Activated CD4-positive, alpha-beta T cell treated with anti-CD3 and anti-CD28 coated beads for 36 hours (primary cell): ENCODE measurements at regions not wholly inside any gene's neighbourhood (a gene's known extent, or its start where the extent isn't known, plus 50 kb on each side); places are given as distances from the start of the nearest gene placed in this dataset.

ENCODE experiments used
- ATAC-seq: fragments of 200-7000 bp; cut with Tn5 transposase; one replicate; pipeline ENCODE4 v1.10.0; 2021; ENCODE audit warnings: mild to moderate bottlenecking, moderate library complexity
- CTCF ChIA-PET: fragments of 350-600 bp; sonication (Branson Sonifier 250); formaldehyde crosslinking; loops from one replicate; lab custom pipeline; 2021; ENCODE audit warnings: antibody characterized with exemption; lab: Charles Lee
- POLR2A ChIA-PET: fragments of 350-600 bp; sonication (Branson Sonifier 250); formaldehyde crosslinking; loops from one replicate; lab custom pipeline; 2021; ENCODE audit warnings: antibody characterized with exemption, inconsistent platforms; lab: Charles Lee
- DNase-seq: peaks from one replicate; pipeline ENCODE4 v3.0.0-alpha.2; 2020
- H3K27ac Mint-ChIP-seq: one replicate; pipeline ENCODE4 v1.8.0; 2021; ENCODE audit warnings: mixed read lengths
- H3K27me3 Mint-ChIP-seq: one replicate; pipeline ENCODE4 v1.8.0; 2021; ENCODE audit warnings: mixed read lengths
- H3K36me3 Mint-ChIP-seq: one replicate; pipeline ENCODE4 v1.8.0; 2021; ENCODE audit warnings: low read depth, mixed read lengths
- H3K4me1 Mint-ChIP-seq: one replicate; pipeline ENCODE4 v1.8.0; 2021; ENCODE audit warnings: mixed read lengths
- H3K4me3 Mint-ChIP-seq: one replicate; pipeline ENCODE4 v1.8.0; 2021; ENCODE audit warnings: mild to moderate bottlenecking, moderate library complexity, mixed read lengths
- H3K9me3 Mint-ChIP-seq: one replicate; pipeline ENCODE4 v1.8.0; 2021; ENCODE audit warnings: low read depth, mixed read lengths
- intact Hi-C, 2 experiments: fragments of 100-400 bp; cut with DNase I in 1 of 2; cut with micrococcal nuclease in 1 of 2; formaldehyde crosslinking; loops; one replicate each; pipeline versions ENCODE4 v1.14.2 to v1.15.1; 2022 to 2024; cut with DNase I, micrococcal nuclease

- DNase-seq (no peak), ATAC-seq (no peak)
- H3K27ac Mint-ChIP-seq = no peak overlapping the region
- ChIA-PET POLR2A (no interaction called here), CTCF (no interaction called here)
- no peaks in the 10 kb centered on the region for H3K4me1 Mint-ChIP-seq
- intact Hi-C loops = loop anchor here in 1 of 2 experiments (10.0 kb wide), 1 partner anchor 124 kb away; no protein-coding TSS in a partner anchor
- no peak overlapping the region for H3K4me3 Mint-ChIP-seq
- H3K36me3 Mint-ChIP-seq = no peaks in the 10 kb centered on the region
- H3K9me3 Mint-ChIP-seq = peaks cover 16% of the 10 kb centered on the region
- H3K27me3 Mint-ChIP-seq = no peaks in the 10 kb centered on the region
Observed at GRCh38 chr16:35171106-35171505, 1711.7 kb downstream of the TP53TG3F start.

- ChIA-PET CTCF (no interaction called here), POLR2A (no interaction called here)
- ATAC-seq (no peak), DNase-seq (no peak)
- Mint-ChIP-seq H3K9me3 (peaks cover 19% of the 10 kb centered on the region), H3K27ac (no peak overlapping the region), H3K27me3 (no peaks in the 10 kb centered on the region), H3K36me3 (no peaks in the 10 kb centered on the region), H3K4me1 (no peaks in the 10 kb centered on the region), H3K4me3 (no peak overlapping the region)
- intact Hi-C loops = loop anchor here in 1 of 2 experiments (10.0 kb wide), 1 partner anchor 122 kb away; no protein-coding TSS in a partner anchor
Observed at GRCh38 chr16:35173295-35173694, 1713.9 kb downstream of the TP53TG3F start.

GRCh38 chr16:35174016-35174415 is 1714.6 kb downstream of the TP53TG3F start:
- Mint-ChIP-seq H3K27ac (no peak overlapping the region), H3K36me3 (no peaks in the 10 kb centered on the region), H3K27me3 (no peaks in the 10 kb centered on the region), H3K4me3 (no peak overlapping the region), H3K4me1 (no peaks in the 10 kb centered on the region), H3K9me3 (peaks cover 15% of the 10 kb centered on the region)
- ATAC-seq = no peak
- POLR2A ChIA-PET = no interaction called here
- intact Hi-C loops = loop anchor here in 1 of 2 experiments (10.0 kb wide), 1 partner anchor 121 kb away; no protein-coding TSS in a partner anchor
- CTCF ChIA-PET = no interaction called here
- no peak for DNase-seq

- Mint-ChIP-seq H3K27ac (no peak overlapping the region), H3K27me3 (no peaks in the 10 kb centered on the region), H3K36me3 (no peaks in the 10 kb centered on the region), H3K4me3 (no peak overlapping the region), H3K4me1 (no peaks in the 10 kb centered on the region), H3K9me3 (peaks cover 17% of the 10 kb centered on the region)
- DNase-seq (no peak), ATAC-seq (no peak)
- POLR2A ChIA-PET = no interaction called here
- intact Hi-C loops = loop anchor here in 1 of 2 experiments (5.0 to 10.0 kb wide), 2 partner anchors 118 to 254 kb away; no protein-coding TSS in a partner anchor
- CTCF ChIA-PET = no interaction called here
Observed at GRCh38 chr16:35176449-35176848, 1717.0 kb downstream of the TP53TG3F start.

- H3K4me3 Mint-ChIP-seq = no peak overlapping the region
- peaks cover 22% of the 10 kb centered on the region for H3K9me3 Mint-ChIP-seq
- no peaks in the 10 kb centered on the region for H3K4me1 Mint-ChIP-seq
- H3K27me3 Mint-ChIP-seq = no peaks in the 10 kb centered on the region
- DNase-seq (no peak), ATAC-seq (no peak)
- intact Hi-C loops = loop anchor here in 1 of 2 experiments (5.0 to 10.0 kb wide), 2 partner anchors 117 to 256 kb away; no protein-coding TSS in a partner anchor
- no peak overlapping the region for H3K27ac Mint-ChIP-seq
- CTCF ChIA-PET = no interaction called here
- no peaks in the 10 kb centered on the region for H3K36me3 Mint-ChIP-seq
- POLR2A ChIA-PET = no interaction called here
Observed at GRCh38 chr16:35177851-35178250, 1718.4 kb downstream of the TP53TG3F start.

GRCh38 chr16:35180970-35181369 is 1721.6 kb downstream of the TP53TG3F start:
- ATAC-seq (no peak), DNase-seq (no peak)
- no peak overlapping the region for H3K4me3 Mint-ChIP-seq
- POLR2A ChIA-PET = no interaction called here
- H3K27ac Mint-ChIP-seq = no peak overlapping the region
- H3K36me3 Mint-ChIP-seq = no peaks in the 10 kb centered on the region
- intact Hi-C loops = no loop called here
- no peaks in the 10 kb centered on the region for H3K4me1 Mint-ChIP-seq
- peaks cover 31% of the 10 kb centered on the region for H3K9me3 Mint-ChIP-seq
- CTCF ChIA-PET = no interaction called here
- H3K27me3 Mint-ChIP-seq = no peaks in the 10 kb centered on the region

- Mint-ChIP-seq H3K4me1 (no peaks in the 10 kb centered on the region), H3K9me3 (peaks cover 35% of the 10 kb centered on the region), H3K4me3 (no peak overlapping the region), H3K27me3 (no peaks in the 10 kb centered on the region), H3K36me3 (no peaks in the 10 kb centered on the region), H3K27ac (no peak overlapping the region)
- no peak for DNase-seq
- ChIA-PET POLR2A (no interaction called here), CTCF (no interaction called here)
- intact Hi-C loops = no loop called here
- no peak for ATAC-seq
Observed at GRCh38 chr16:35181422-35182030, 1722.1 kb downstream of the TP53TG3F start.

- DNase-seq (no peak), ATAC-seq (no peak)
- ChIA-PET POLR2A (no interaction called here), CTCF (no interaction called here)
- Mint-ChIP-seq H3K4me1 (no peaks in the 10 kb centered on the region), H3K27me3 (no peaks in the 10 kb centered on the region), H3K4me3 (no peak overlapping the region), H3K36me3 (no peaks in the 10 kb centered on the region), H3K9me3 (peaks cover 35% of the 10 kb centered on the region), H3K27ac (no peak overlapping the region)
- intact Hi-C loops = no loop called here
Observed at GRCh38 chr16:35182043-35182677, 1722.7 kb downstream of the TP53TG3F start.

GRCh38 chr16:35182943-35183550 is 1723.6 kb downstream of the TP53TG3F start:
- H3K36me3 Mint-ChIP-seq = no peaks in the 10 kb centered on the region
- intact Hi-C loops = no loop called here
- DNase-seq (no peak), ATAC-seq (no peak)
- H3K4me3 Mint-ChIP-seq = no peak overlapping the region
- H3K4me1 Mint-ChIP-seq = no peaks in the 10 kb centered on the region
- ChIA-PET CTCF (no interaction called here), POLR2A (no interaction called here)
- H3K9me3 Mint-ChIP-seq = peaks cover 31% of the 10 kb centered on the region
- no peak overlapping the region for H3K27ac Mint-ChIP-seq
- no peaks in the 10 kb centered on the region for H3K27me3 Mint-ChIP-seq

GRCh38 chr16:35184356-35184870 is 1725.0 kb downstream of the TP53TG3F start:
- ChIA-PET POLR2A (no interaction called here), CTCF (no interaction called here)
- DNase-seq = no peak
- intact Hi-C loops = no loop called here
- Mint-ChIP-seq H3K4me3 (no peak overlapping the region), H3K27ac (no peak overlapping the region), H3K4me1 (no peaks in the 10 kb centered on the region), H3K36me3 (no peaks in the 10 kb centered on the region), H3K27me3 (no peaks in the 10 kb centered on the region), H3K9me3 (peaks cover 31% of the 10 kb centered on the region)
- no peak for ATAC-seq

GRCh38 chr16:35185366-35186044 is 1726.1 kb downstream of the TP53TG3F start:
- Mint-ChIP-seq H3K4me1 (no peaks in the 10 kb centered on the region), H3K27me3 (no peaks in the 10 kb centered on the region), H3K9me3 (peaks cover 27% of the 10 kb centered on the region), H3K36me3 (no peaks in the 10 kb centered on the region), H3K27ac (no peak overlapping the region), H3K4me3 (no peak overlapping the region)
- ChIA-PET CTCF (no interaction called here), POLR2A (no interaction called here)
- no peak for ATAC-seq
- DNase-seq = no peak
- intact Hi-C loops = no loop called here
